H1 (cell line): ENCODE measurements at regions not wholly inside any gene's neighbourhood (a gene's known extent, or its start where the extent isn't known, plus 50 kb on each side); places are given as distances from the start of the nearest gene placed in this dataset.
"Not testable (repeated sequence)": the region's sequence is repeated elsewhere in the genome, so short reads cannot be mapped to it uniquely, and the experiment has no call there.

Experiments
- CTCF ChIA-PET: fragments of 300-600 bp; sonication (Branson Sonifier 250); formaldehyde crosslinking; loops from one replicate; lab custom pipeline; 2021; ENCODE audit not compliant: partially characterized antibody; lab: Charles Lee
- POLR2A ChIA-PET: fragments of 300-600 bp; sonication (Branson Sonifier 250); formaldehyde crosslinking; loops from one replicate; lab custom pipeline; 2021; ENCODE audit warnings: inconsistent platforms; ENCODE audit not compliant: partially characterized antibody; lab: Charles Lee
- DNase-seq, 2 experiments: peaks; one replicate each; pipeline versions ENCODE4 v3.0.0 to v3.0.0-alpha.2; 2010 to 2022; ENCODE audit warnings: low spot score in 2 of 2, low read depth in 1 of 2, mixed read lengths in 1 of 2
- FAIRE-seq: peaks from 2 replicates; lab custom pipeline; 2011; peaks lifted over from hg19 to GRCh38; lab: Jason Lieb, UNC
- H2AFZ ChIP-seq: 2 replicates; pipeline ENCODE4 v1.8.1; 2012; ENCODE audit warnings: low read length, inconsistent platforms
- H2AK5ac ChIP-seq: 2 replicates; pipeline ENCODE4 v1.6.1; 2013; ENCODE audit warnings: low read depth, low read length
- H2BK120ac ChIP-seq: replicated peaks from 2 replicates; pipeline ENCODE3; 2013; ENCODE audit warnings: low read depth, low read length, inconsistent platforms
- H2BK12ac ChIP-seq: 2 replicates; pipeline ENCODE4 v1.6.1; 2013; ENCODE audit warnings: low read depth, low read length
- H2BK15ac ChIP-seq: 2 replicates; pipeline ENCODE4 v1.6.1; 2013; ENCODE audit warnings: low read length
- H2BK20ac ChIP-seq: 2 replicates; pipeline ENCODE4 v1.6.1; 2013; ENCODE audit warnings: low read length
- H2BK5ac ChIP-seq: 2 replicates; pipeline ENCODE4 v1.6.1; 2013; ENCODE audit warnings: low read depth, low read length
- H3K14ac ChIP-seq: 2 replicates; pipeline ENCODE4 v1.6.1; 2013; ENCODE audit warnings: inconsistent platforms; ENCODE audit not compliant: insufficient read length
- H3K18ac ChIP-seq: 2 replicates; pipeline ENCODE4 v1.6.1; 2013; ENCODE audit warnings: low read length; ENCODE audit errors: extremely low read depth
- H3K23ac ChIP-seq: 2 replicates; pipeline ENCODE4 v1.6.1; 2013; ENCODE audit warnings: inconsistent platforms; ENCODE audit not compliant: insufficient read length
- H3K23me2 ChIP-seq: 2 replicates; pipeline ENCODE4 v1.6.1; 2013; ENCODE audit warnings: low read depth, low read length
- H3K27ac ChIP-seq: 2 replicates; pipeline ENCODE4 v1.6.1; 2011; ENCODE audit warnings: low read depth, low read length, inconsistent platforms
- H3K27me3 ChIP-seq, 4 experiments: replicated peaks in 1 of 4; 1 replicate in 1 of 4; 2 replicates in 3 of 4; pipeline versions ENCODE4 v1.6.1 to v1.8.1; 2011 to 2013; ENCODE audit warnings: low read length in 3 of 4, mild to moderate bottlenecking in 3 of 4, inconsistent platforms in 2 of 4, mixed read lengths in 2 of 4, moderate library complexity in 1 of 4; ENCODE audit not compliant: control insufficient read depth in 3 of 4, insufficient read depth in 3 of 4; ENCODE audit errors: extremely low read depth in 1 of 4
- H3K36me3 ChIP-seq, 4 experiments: 2 replicates each; pipeline versions ENCODE4 v1.6.1 to v1.8.1; 2011 to 2013; ENCODE audit warnings: mild to moderate bottlenecking in 4 of 4, low read length in 3 of 4, moderate library complexity in 2 of 4, control low read depth in 1 of 4, inconsistent platforms in 1 of 4; ENCODE audit not compliant: insufficient read depth in 4 of 4, control insufficient read depth in 2 of 4
- H3K4ac ChIP-seq: replicated peaks from 2 replicates; pipeline ENCODE3; 2013; ENCODE audit warnings: low read length, low read depth, mixed read lengths, inconsistent platforms; ENCODE audit not compliant: insufficient read length
- H3K4me1 ChIP-seq, 4 experiments: replicated peaks in 1 of 4; 1 replicate in 1 of 4; 2 replicates in 3 of 4; pipeline versions ENCODE4 v1.6.1 to v1.8.1; 2011 to 2013; ENCODE audit warnings: low read length in 3 of 4, inconsistent platforms in 2 of 4, mixed read lengths in 1 of 4; ENCODE audit not compliant: insufficient read depth in 4 of 4, control insufficient read depth in 3 of 4
- H3K4me2 ChIP-seq, 2 experiments: 2 replicates each; pipeline versions ENCODE4 v1.6.1 to v1.8.1; 2011 to 2013; ENCODE audit warnings: low read depth in 2 of 2, low read length in 2 of 2, control low read depth in 1 of 2, inconsistent platforms in 1 of 2, mild to moderate bottlenecking in 1 of 2; ENCODE audit not compliant: insufficient read depth in 1 of 2
- H3K4me3 ChIP-seq, 4 experiments: fragments of 200-600, 300-600 bp in 1 of 4; sonication (generic), shearing (Covaris generic), sonication (Bioruptor Twin) in 1 of 4; 2 replicates each; pipeline versions ENCODE4 v1.5.1 to v1.8.1; 2011 to 2016; ENCODE audit warnings: low read length in 4 of 4, low read depth in 3 of 4, control low read depth in 2 of 4, inconsistent platforms in 2 of 4, mild to moderate bottlenecking in 2 of 4, mixed read lengths in 1 of 4, moderate library complexity in 1 of 4; ENCODE audit not compliant: insufficient read depth in 2 of 4; ENCODE audit errors: extremely low read depth in 1 of 4
- H3K56ac ChIP-seq: replicated peaks from 2 replicates; pipeline ENCODE3; 2013; ENCODE audit warnings: low read depth, mild to moderate bottlenecking, mixed read lengths, low read length, inconsistent platforms; ENCODE audit not compliant: insufficient read length
- H3K79me1 ChIP-seq: 2 replicates; pipeline ENCODE4 v1.6.1; 2013; ENCODE audit warnings: low read depth, low read length, control low read depth
- H3K79me2 ChIP-seq, 2 experiments: 2 replicates each; pipeline versions ENCODE4 v1.6.1 to v1.8.1; 2012 to 2013; ENCODE audit warnings: low read length in 2 of 2, mild to moderate bottlenecking in 2 of 2, inconsistent platforms in 1 of 2; ENCODE audit not compliant: insufficient read depth in 2 of 2, control insufficient read depth in 1 of 2
- H3K9ac ChIP-seq, 4 experiments: replicated peaks in 1 of 4; 1 replicate in 1 of 4; 2 replicates in 3 of 4; pipeline versions ENCODE4 v1.6.1 to v1.8.1; 2011 to 2013; ENCODE audit warnings: low read depth in 3 of 4, low read length in 3 of 4, control low read depth in 2 of 4, mild to moderate bottlenecking in 2 of 4, moderate library complexity in 2 of 4, inconsistent platforms in 1 of 4; ENCODE audit errors: extremely low read depth in 1 of 4
- H3K9me3 ChIP-seq, 2 experiments: 2 replicates each; pipeline versions ENCODE4 v1.6.1 to v1.8.1; 2012 to 2013; ENCODE audit warnings: mild to moderate bottlenecking in 2 of 2, moderate library complexity in 2 of 2, control low read depth in 1 of 2, inconsistent platforms in 1 of 2, low read depth in 1 of 2, low read length in 1 of 2, mixed read lengths in 1 of 2; ENCODE audit not compliant: insufficient read depth in 2 of 2
- H4K20me1 ChIP-seq, 2 experiments: replicated peaks in 1 of 2; 2 replicates each; pipeline versions ENCODE3 to v1.8.1; 2011 to 2013; ENCODE audit warnings: inconsistent platforms in 2 of 2, low read length in 2 of 2, mild to moderate bottlenecking in 1 of 2; ENCODE audit not compliant: insufficient read depth in 2 of 2, control insufficient read depth in 1 of 2
- H4K5ac ChIP-seq: 2 replicates; pipeline ENCODE4 v1.6.1; 2013; ENCODE audit warnings: low read length, low read depth, mixed read lengths, inconsistent platforms; ENCODE audit not compliant: insufficient read length
- H4K8ac ChIP-seq: 2 replicates; pipeline ENCODE4 v1.8.0; 2013; ENCODE audit warnings: mild to moderate bottlenecking, moderate library complexity, low read length, inconsistent platforms; ENCODE audit not compliant: insufficient read depth; ENCODE audit errors: extremely low read depth
- H4K91ac ChIP-seq: replicated peaks from 2 replicates; pipeline ENCODE3; 2013; ENCODE audit warnings: low read length, mixed read lengths, inconsistent platforms; ENCODE audit not compliant: insufficient read length
- WGBS, 2 experiments: shearing (Covaris generic) in 1 of 2; methylation state at CpG; one replicate each; pipeline versions ENCODE4 v1.1.6 to v1.1.7; 2013 to 2015; ENCODE audit warnings: low lambda C conversion rate in 2 of 2, mixed read lengths in 2 of 2, inconsistent platforms in 1 of 2, low coverage in 1 of 2, missing lambda C conversion rate in 1 of 2; ENCODE audit not compliant: insufficient replicate concordance in 2 of 2, insufficient coverage in 1 of 2, insufficient read length in 1 of 2; ENCODE audit errors: extremely low coverage in 1 of 2, missing lambda C conversion rate in 1 of 2; 5-methylcytosine and 5-hydroxymethylcytosine counted together

DNA sequence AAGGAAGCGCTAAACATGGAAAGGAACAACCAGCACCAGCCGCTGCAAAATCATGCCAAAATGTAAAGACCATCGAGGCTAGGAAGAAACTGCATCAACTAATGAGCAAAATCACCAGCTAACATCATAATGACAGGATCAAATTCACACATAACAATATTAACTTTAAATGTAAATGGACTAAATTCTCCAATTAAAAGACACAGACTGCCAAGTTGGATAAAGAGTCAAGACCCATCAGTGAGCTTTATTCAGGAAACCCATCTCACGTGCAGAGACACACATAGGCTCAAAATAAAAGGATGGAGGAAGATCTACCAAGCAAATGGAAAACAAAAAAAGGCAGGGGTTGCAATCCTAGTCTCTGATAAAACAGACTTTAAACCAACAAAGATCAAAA is 49.9 kb upstream of the KCNQ5 start:
- H3K36me3 ChIP-seq, H3K9ac ChIP-seq, POLR2A ChIA-PET, CTCF ChIA-PET, H2BK15ac ChIP-seq, H3K23ac ChIP-seq, FAIRE-seq, H3K27ac ChIP-seq, H4K91ac ChIP-seq, H3K79me1 ChIP-seq, H3K4me1 ChIP-seq, H2BK12ac ChIP-seq, H3K9me3 ChIP-seq, H3K23me2 ChIP-seq, H2BK20ac ChIP-seq, H4K8ac ChIP-seq, H2BK5ac ChIP-seq, H3K56ac ChIP-seq, DNase-seq, H3K4me3 ChIP-seq, H3K4ac ChIP-seq, H3K18ac ChIP-seq, H3K27me3 ChIP-seq, H2BK120ac ChIP-seq, H3K14ac ChIP-seq, H4K5ac ChIP-seq, H2AK5ac ChIP-seq, H3K79me2 ChIP-seq, H3K4me2 ChIP-seq, H2AFZ ChIP-seq, H4K20me1 ChIP-seq: not testable (repeated sequence)
- WGBS, 2 experiments = 76% methylated on average over 3 of the region's 4 CpGs; no CpG with 5 or more reads in 1 of the 2 experiments
